Urinary bladder (tissue), 3 donors: ENCODE measurements at regions not wholly inside any gene's neighbourhood (a gene's known extent, or its start where the extent isn't known, plus 50 kb on each side); places are given as distances from the start of the nearest gene placed in this dataset.

Experiments used
- DNase-seq: peaks from one replicate; pipeline ENCODE4 v3.0.0-alpha.2; 2015; ENCODE audit errors: extremely low spot score
- H3K27ac ChIP-seq: one replicate; pipeline ENCODE4 v1.5.1; 2013; ENCODE audit warnings: low read depth, mild to moderate bottlenecking, moderate library complexity
- H3K36me3 ChIP-seq: one replicate; pipeline ENCODE4 v1.6.1; 2013; ENCODE audit warnings: mild to moderate bottlenecking, moderate library complexity; ENCODE audit not compliant: insufficient read depth
- H3K4me1 ChIP-seq: one replicate; pipeline ENCODE4 v1.6.1; 2013; ENCODE audit warnings: mild to moderate bottlenecking, moderate library complexity; ENCODE audit not compliant: insufficient read depth
- H3K4me3 ChIP-seq: one replicate; pipeline ENCODE4 v1.5.1; 2013; ENCODE audit warnings: low read depth, low read length
- WGBS: extraction: QIAGEN DNeasy Blood & Tissue Kit; methylation state at CpG from one replicate; pipeline ENCODE4 v1.1.7; 2013; 5-methylcytosine and 5-hydroxymethylcytosine counted together
- donor health status: healthy with polysubstance abuse.
- donor health status: healthy.

DNA sequence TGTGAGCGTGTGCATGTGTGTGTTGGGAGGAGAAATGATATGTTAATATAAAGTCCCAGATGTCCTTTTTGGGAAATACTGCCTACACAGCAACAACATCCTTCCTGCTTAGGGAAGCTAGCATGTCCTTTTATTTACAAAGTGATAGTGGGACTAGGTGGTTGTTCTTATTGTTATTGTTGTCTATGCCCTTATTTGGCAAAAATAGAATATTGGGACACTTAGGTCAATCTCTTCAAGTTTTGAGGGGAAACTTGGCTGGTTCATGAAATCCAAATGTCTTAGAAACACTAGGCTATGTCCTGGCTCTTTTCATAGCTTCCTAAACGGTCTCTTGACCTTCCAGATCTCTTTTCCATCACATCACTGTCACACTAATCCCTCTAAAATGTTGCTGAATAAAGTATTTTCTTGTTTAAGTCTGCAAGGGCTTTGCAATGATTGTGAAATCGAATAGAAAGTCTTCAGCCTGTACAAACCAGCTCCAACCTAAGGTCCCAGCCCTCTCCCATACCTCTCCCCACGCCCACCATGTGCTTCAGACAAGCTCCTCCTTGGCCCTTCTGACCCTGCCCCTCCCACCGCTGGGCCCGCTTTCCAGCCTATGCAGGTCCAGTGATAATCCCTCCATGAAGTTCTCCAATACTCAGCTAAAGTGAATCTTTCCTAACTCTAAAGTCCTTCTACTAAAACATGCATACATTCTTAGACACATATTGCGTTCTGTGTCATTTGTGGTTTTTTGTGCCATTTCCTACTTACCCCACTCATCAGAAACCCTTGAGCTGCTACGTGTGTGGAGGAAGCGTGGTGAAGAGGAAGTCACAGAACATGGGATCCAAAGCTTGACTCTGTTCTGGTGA lies 205.1 kb downstream of the LY86 start:
- 76% methylated on average over 9 of the region's 9 CpGs for WGBS
- Histone ChIP-seq H3K27ac (no peak overlapping the region), H3K4me3 (no peak overlapping the region), H3K36me3 (no peaks in the 10 kb centered on the region), H3K4me1 (no peaks in the 10 kb centered on the region)
- no peak for DNase-seq

DNA sequence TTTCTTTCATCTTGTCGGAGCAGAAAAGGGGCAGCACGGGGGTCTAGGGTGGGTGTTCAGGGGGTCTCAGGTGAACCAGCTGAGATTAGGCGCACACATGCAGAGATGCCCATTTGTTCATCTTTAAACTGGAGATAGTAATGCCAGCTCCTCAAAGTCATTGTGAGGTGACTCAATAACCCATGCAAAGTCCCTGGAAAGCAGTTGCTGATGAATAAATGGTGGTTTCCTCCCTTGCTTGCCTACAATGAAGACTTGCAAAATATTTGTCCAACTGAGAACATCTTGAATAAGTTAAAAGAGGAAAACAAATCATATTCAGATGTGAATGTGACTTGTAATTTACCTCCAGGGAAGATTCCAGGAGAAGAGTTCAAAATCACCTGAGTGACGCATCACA lies 206.9 kb downstream of the LY86 start:
- Histone ChIP-seq H3K4me1 (no peaks in the 10 kb centered on the region), H3K27ac (no peak overlapping the region), H3K36me3 (no peaks in the 10 kb centered on the region), H3K4me3 (no peak overlapping the region)
- no peak for DNase-seq
- WGBS = 97% methylated on average over 4 of the region's 4 CpGs

- no peak for DNase-seq
- WGBS = 94% methylated on average over 11 of the region's 11 CpGs
- Histone ChIP-seq H3K4me3 (no peak overlapping the region), H3K27ac (no peak overlapping the region), H3K36me3 (no peaks in the 10 kb centered on the region), H3K4me1 (no peaks in the 10 kb centered on the region)
These were observed 208.3 kb downstream of the LY86 start for GRCh38 chr6:6796818-6797217.

GRCh38 chr6:6798448-6798860 lies 209.9 kb downstream of the LY86 start:
- Histone ChIP-seq H3K4me1 (no peaks in the 10 kb centered on the region), H3K4me3 (no peak overlapping the region), H3K36me3 (no peaks in the 10 kb centered on the region), H3K27ac (no peak overlapping the region)
- no peak for DNase-seq
- WGBS = 74% methylated on average over 5 of the region's 5 CpGs

DNA sequence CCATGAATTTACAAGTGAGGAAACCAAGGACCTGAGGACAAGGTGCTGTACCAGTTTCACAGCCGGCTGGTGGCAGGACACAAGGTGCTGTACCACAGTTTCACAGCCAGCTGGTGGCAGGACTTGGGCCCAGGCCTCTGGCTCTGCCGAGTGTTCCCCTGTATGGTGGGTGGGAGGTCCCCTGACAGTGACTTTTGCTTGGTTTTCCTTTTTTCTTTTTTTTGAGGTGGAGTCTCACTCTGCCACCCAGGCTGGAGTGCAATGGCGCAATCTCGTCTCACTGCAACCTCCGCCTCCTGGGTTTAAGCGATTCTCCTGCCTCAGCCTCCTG lies 212.4 kb downstream of the LY86 start:
- no peaks in the 10 kb centered on the region for H3K36me3 ChIP-seq
- DNase-seq = no peak
- 98% methylated on average over 6 of the region's 6 CpGs for WGBS
- no peaks in the 10 kb centered on the region for H3K4me1 ChIP-seq
- no peak overlapping the region for H3K4me3 ChIP-seq
- no peak overlapping the region for H3K27ac ChIP-seq

DNA sequence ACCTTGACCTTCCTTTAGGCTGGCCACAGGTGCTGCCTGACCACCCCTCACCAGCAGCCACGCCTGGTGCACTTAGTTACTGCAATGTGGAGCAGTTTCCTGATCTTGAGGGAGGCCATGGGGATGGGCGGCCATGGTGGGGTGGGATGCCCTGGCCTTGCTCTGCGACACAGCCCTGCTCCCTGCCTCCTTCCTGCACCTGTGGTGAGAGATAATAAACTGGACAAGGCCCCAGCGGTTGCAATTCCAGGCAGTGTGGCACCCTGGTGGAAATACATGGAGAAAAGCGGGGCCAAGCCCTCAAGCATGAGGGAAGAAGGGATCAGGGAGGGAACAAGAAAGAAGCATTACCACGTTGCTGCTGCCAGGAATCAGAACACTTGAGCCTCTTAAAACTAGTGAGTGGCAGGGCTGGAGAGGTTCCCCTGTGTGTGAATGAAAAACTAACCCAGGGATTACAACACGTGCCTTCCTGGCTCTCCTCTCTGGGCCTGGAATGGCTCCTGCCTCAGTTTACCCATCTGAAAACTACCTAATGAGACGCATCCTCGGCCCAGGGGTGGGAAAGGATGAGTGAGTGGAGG lies 213.2 kb downstream of the LY86 start:
- 92% methylated on average over 9 of the region's 9 CpGs for WGBS
- Histone ChIP-seq H3K36me3 (no peaks in the 10 kb centered on the region), H3K27ac (no peak overlapping the region), H3K4me1 (no peaks in the 10 kb centered on the region), H3K4me3 (no peak overlapping the region)
- DNase-seq = no peak

GRCh38 chr6:6803180-6803977 lies 214.9 kb downstream of the LY86 start:
- H3K27ac ChIP-seq = peak overlapping the region; percentile 11
- H3K4me3 ChIP-seq = no peak overlapping the region
- no peak for DNase-seq
- no peaks in the 10 kb centered on the region for H3K4me1 ChIP-seq
- 77% methylated on average over 18 of the region's 18 CpGs for WGBS
- H3K36me3 ChIP-seq = no peaks in the 10 kb centered on the region

GRCh38 chr6:6804843-6805615 lies 216.5 kb downstream of the LY86 start:
- Histone ChIP-seq H3K27ac (no peak overlapping the region), H3K4me1 (no peaks in the 10 kb centered on the region), H3K36me3 (no peaks in the 10 kb centered on the region), H3K4me3 (no peak overlapping the region)
- WGBS = 96% methylated on average over 8 of the region's 8 CpGs
- DNase-seq = no peak

GRCh38 chr6:6806844-6807518 lies 218.5 kb downstream of the LY86 start:
- no peaks in the 10 kb centered on the region for H3K4me1 ChIP-seq
- DNase-seq = no peak
- H3K4me3 ChIP-seq = no peak overlapping the region
- no peaks in the 10 kb centered on the region for H3K36me3 ChIP-seq
- 71% methylated on average over 12 of the region's 12 CpGs for WGBS
- H3K27ac ChIP-seq = no peak overlapping the region

- Histone ChIP-seq H3K4me1 (no peaks in the 10 kb centered on the region), H3K27ac (no peak overlapping the region), H3K36me3 (no peaks in the 10 kb centered on the region), H3K4me3 (no peak overlapping the region)
- DNase-seq = no peak
- WGBS = 89% methylated on average over 5 of the region's 5 CpGs
These were observed 219.8 kb downstream of the LY86 start for GRCh38 chr6:6808343-6808742.

DNA sequence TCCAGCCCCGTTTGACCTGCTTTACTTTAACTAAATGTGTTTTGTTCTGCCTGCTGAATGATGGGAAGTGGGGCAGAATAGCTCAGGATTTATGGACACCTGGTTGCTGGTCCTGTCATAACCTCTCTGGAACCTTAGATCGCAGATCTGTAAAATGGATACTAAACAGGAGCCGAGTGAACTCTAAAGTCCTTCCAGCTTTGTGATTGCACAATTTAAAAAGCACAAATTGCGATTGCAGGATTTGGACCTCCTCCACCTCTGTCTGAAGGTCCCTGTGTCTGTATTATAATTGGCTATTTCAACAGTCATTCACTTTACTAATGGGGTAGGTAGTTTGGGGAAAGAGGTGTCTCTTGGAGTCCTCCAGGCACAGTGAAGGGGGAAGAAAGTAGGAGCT lies 220.4 kb downstream of the LY86 start:
- no peak overlapping the region for H3K27ac ChIP-seq
- H3K36me3 ChIP-seq = no peaks in the 10 kb centered on the region
- H3K4me3 ChIP-seq = no peak overlapping the region
- 79% methylated on average over 4 of the region's 4 CpGs for WGBS
- no peaks in the 10 kb centered on the region for H3K4me1 ChIP-seq
- DNase-seq = no peak

- H3K4me3 ChIP-seq = peak overlapping the region; percentile 20
- no peak overlapping the region for H3K27ac ChIP-seq
- DNase-seq = no peak
- H3K36me3 ChIP-seq = no peaks in the 10 kb centered on the region
- H3K4me1 ChIP-seq = no peaks in the 10 kb centered on the region
- 71% methylated on average over 6 of the region's 6 CpGs for WGBS
These were observed 222.2 kb downstream of the LY86 start for GRCh38 chr6:6810727-6811126.
